ENCODE measurements at regions not wholly inside any gene's neighbourhood (a gene's known extent, or its start where the extent isn't known, plus 50 kb on each side); places are given as distances from the start of the nearest gene placed in this dataset.

- Histone ChIP-seq H3K27ac (ENCODE audit: extremely low read depth, low read depth, low read length) (no peak overlapping the region), H3K9me1 (ENCODE audit: control insufficient read depth, insufficient read depth, low read length) (no peaks in the 10 kb centered on the region), H3K79me2 (ENCODE audit: control insufficient read depth, insufficient read depth, low read length) (no peaks in the 10 kb centered on the region), H2AFZ (ENCODE audit: low read depth, low read length) (no peak overlapping the region), H3K4me3 (no peak overlapping the region), H3K4me1 (replicated peaks in 1 of 2; ENCODE audit: control insufficient read depth in 2 of 2, insufficient read depth in 2 of 2, low read length in 2 of 2) (no peaks in the 10 kb centered on the region), H3K36me3 (ENCODE audit: control insufficient read depth, insufficient read depth, low read length) (no peaks in the 10 kb centered on the region), H4K20me1 (replicated peaks; ENCODE audit: control insufficient read depth, insufficient read depth, low read length) (no peaks in the 10 kb centered on the region), H3K4me2 (ENCODE audit: insufficient read depth, low read length) (no peak overlapping the region), H3K9me3 (replicated peaks; ENCODE audit: control insufficient read depth, insufficient read depth, low read depth, low read length) (no peaks in the 10 kb centered on the region; the same call in 1 of the 2 replicates), H3K27me3 (ENCODE audit: control insufficient read depth in 2 of 2, insufficient read depth in 2 of 2, low read length in 2 of 2) (peaks cover 15 to 49% of the 10 kb centered on the region in 2 experiments; a peak in 4 of 5 replicates), H3K9ac (ENCODE audit: insufficient read depth in 1 of 2, low read depth in 2 of 2, low read length in 2 of 2) (no peak overlapping the region)
- no peak for DNase-seq (ENCODE audit: extremely low read depth in 1 of 4, low spot score in 3 of 4)
- BruUV-seq (replicated peaks) = no TSS peak
- intact Hi-C loops (cut with micrococcal nuclease) (no loop called here), in situ Hi-C loops (cut with MboI) (no loop called here)
- no peak for ATAC-seq
- POLR2A ChIA-PET = interaction anchor here (0.6 kb wide), 1 partner anchor 14 kb away, joined by 3 read pairs; no protein-coding TSS in a partner anchor
- CTCF ChIA-PET (ENCODE audit: low intra/inter-chr PET ratio) = no interaction called here
- WGBS (ENCODE audit: insufficient coverage, low coverage, missing lambda C conversion rate) = 9% methylated on average over 10 of the region's 10 CpGs
- no peak for FAIRE-seq
- no peak for TF ChIP-seq SRF (CRISPR knock-in tag; IDR thresholded peaks at IDR 0.05)
- TF ChIP-seq TSC22D4 (tag; IDR thresholded peaks at IDR 0.05) = no peak
- TF ChIP-seq TCFL5 (CRISPR knock-in tag; conservative IDR thresholded peaks at IDR 0.05) = no peak
- TF ChIP-seq HDAC1 (IDR thresholded peaks at IDR 0.05) = no peak
- TF ChIP-seq KDM1A (IDR thresholded peaks at IDR 0.05) = no peak
- TF ChIP-seq FOXP4 (CRISPR knock-in tag; IDR thresholded peaks at IDR 0.05; ENCODE audit: borderline replicate concordance) = no peak
- TF ChIP-seq PREB (CRISPR knock-in tag; IDR thresholded peaks at IDR 0.05) = no peak
- no peak for TF ChIP-seq SMAD3 (CRISPR knock-in tag; conservative IDR thresholded peaks at IDR 0.05)
- TF ChIP-seq MCM7 (IDR thresholded peaks at IDR 0.05) = no peak
- TF ChIP-seq TEAD2 (tag; IDR thresholded peaks at IDR 0.05) = no peak
- no peak for TF ChIP-seq ZNF146 (CRISPR knock-in tag; IDR thresholded peaks at IDR 0.05; ENCODE audit: unreplicated experiment)
- no peak for TF ChIP-seq GABPB1 (CRISPR knock-in tag; IDR thresholded peaks at IDR 0.05)
- no peak for TF ChIP-seq E2F4 (CRISPR knock-in tag; IDR thresholded peaks at IDR 0.05; ENCODE audit: low read depth)
- no peak for TF ChIP-seq RERE (CRISPR knock-in tag; IDR thresholded peaks at IDR 0.05; ENCODE audit: borderline replicate concordance)
Observed at GRCh38 chr2:3132466-3132865, 245.2 kb downstream of the EIPR1 start.

Data from K562 (cell line).